ENCODE measurements at regions not wholly inside any gene's neighbourhood (a gene's known extent, or its start where the extent isn't known, plus 50 kb on each side); places are given as distances from the start of the nearest gene placed in this dataset.

DNA sequence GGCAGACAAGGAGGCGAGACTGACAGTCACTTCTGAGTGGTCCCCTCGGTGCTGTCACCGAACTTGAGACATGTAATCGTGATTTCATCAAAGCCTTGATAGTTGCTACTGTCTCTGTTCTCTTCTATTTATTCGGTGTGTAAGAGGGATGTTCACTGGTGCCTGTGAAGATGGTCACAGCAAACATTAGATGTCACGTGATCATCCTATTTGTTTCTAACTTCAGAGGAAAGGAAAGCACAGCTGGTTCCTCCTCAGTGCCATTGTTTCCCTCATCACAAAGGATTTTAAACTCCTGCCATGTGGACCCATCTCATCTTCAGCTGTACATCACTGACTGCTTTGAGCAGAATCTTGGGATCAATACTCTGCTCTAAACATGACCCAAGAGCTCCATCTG lies 73.1 kb upstream of the CLMP start:
- WGBS, 2 experiments (ENCODE audit: insufficient coverage in 1 of 2, insufficient read length in 1 of 2): 83 to 86% methylated on average over 6 of the region's 6 CpGs
- Histone ChIP-seq H3K27ac (ENCODE audit: low read depth, low read length) (no peak overlapping the region), H3K9ac (ENCODE audit: extremely low read depth, low read length, poor library complexity, severe bottlenecking) (no peak overlapping the region), H3K36me3 (ENCODE audit: control insufficient read depth, insufficient read depth, low read length) (no peaks in the 10 kb centered on the region), H3K4me3 (ENCODE audit: low read length) (no peak overlapping the region), H3K9me3 (ENCODE audit: control insufficient read depth, low read length) (no peaks in the 10 kb centered on the region), H3K27me3 (ENCODE audit: control insufficient read depth, insufficient read depth, low read length, poor library complexity, severe bottlenecking) (peaks cover 9% of the 10 kb centered on the region), H3K4me1 (ENCODE audit: control insufficient read depth, insufficient read depth, low read length) (peaks cover 5% of the 10 kb centered on the region)
- TF ChIP-seq, protein P1, sequence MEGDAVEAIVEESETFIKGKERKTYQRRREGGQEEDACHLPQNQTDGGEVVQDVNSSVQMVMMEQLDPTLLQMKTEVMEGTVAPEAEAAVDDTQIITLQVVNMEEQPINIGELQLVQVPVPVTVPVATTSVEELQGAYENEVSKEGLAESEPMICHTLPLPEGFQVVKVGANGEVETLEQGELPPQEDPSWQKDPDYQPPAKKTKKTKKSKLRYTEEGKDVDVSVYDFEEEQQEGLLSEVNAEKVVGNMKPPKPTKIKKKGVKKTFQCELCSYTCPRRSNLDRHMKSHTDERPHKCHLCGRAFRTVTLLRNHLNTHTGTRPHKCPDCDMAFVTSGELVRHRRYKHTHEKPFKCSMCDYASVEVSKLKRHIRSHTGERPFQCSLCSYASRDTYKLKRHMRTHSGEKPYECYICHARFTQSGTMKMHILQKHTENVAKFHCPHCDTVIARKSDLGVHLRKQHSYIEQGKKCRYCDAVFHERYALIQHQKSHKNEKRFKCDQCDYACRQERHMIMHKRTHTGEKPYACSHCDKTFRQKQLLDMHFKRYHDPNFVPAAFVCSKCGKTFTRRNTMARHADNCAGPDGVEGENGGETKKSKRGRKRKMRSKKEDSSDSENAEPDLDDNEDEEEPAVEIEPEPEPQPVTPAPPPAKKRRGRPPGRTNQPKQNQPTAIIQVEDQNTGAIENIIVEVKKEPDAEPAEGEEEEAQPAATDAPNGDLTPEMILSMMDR (conservative IDR thresholded peaks at IDR 0.05): no peak
- H3K4me1 Mint-ChIP-seq: peaks cover 16% of the 10 kb centered on the region
- H3K9me3 Mint-ChIP-seq: no peaks in the 10 kb centered on the region
- no peaks in the 10 kb centered on the region for H3K36me3 Mint-ChIP-seq (ENCODE audit: low read depth)
- DNase-seq: no peak
- H3K27me3 Mint-ChIP-seq (ENCODE audit: insufficient read depth): peaks cover 12% of the 10 kb centered on the region
- no peak overlapping the region for H3K4me3 Mint-ChIP-seq
- H3K27ac Mint-ChIP-seq: no peak overlapping the region

DNA sequence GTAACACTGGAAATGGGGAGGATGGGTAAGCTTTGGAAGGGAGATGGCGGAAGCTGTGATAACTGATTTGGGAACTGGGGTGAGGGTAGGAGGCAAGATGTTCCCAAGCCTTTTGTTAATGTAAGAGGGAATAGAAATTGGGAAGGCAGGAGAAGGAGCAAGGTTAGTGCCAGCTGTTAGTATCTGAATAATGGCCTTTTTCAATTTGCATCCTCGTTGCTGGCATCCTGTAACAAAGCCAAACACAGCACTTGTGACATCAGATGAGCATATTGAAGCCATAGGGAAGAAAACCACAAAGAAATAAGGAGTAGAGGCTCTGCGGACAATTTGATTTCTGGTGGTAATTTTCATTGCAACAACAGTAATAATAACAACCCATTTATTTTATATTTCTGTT lies 70.9 kb upstream of the CLMP start:
- WGBS, 2 experiments (ENCODE audit: insufficient coverage in 1 of 2, insufficient read length in 1 of 2): 94% methylated on average over 3 of the region's 3 CpGs; no CpG with 5 or more reads in 1 of the 2 experiments
- TF ChIP-seq, protein P1 (conservative IDR thresholded peaks at IDR 0.05): no peak
- Mint-ChIP-seq H3K9me3 (no peaks in the 10 kb centered on the region), H3K4me1 (peaks cover 17% of the 10 kb centered on the region), H3K27me3 (ENCODE audit: insufficient read depth) (peaks cover 12% of the 10 kb centered on the region), H3K4me3 (no peak overlapping the region), H3K27ac (no peak overlapping the region), H3K36me3 (ENCODE audit: low read depth) (no peaks in the 10 kb centered on the region)
- no peak overlapping the region for H3K4me3 ChIP-seq (ENCODE audit: low read length)
- no peak overlapping the region for H3K9ac ChIP-seq (ENCODE audit: extremely low read depth, low read length, poor library complexity, severe bottlenecking)
- H3K4me1 ChIP-seq (ENCODE audit: control insufficient read depth, insufficient read depth, low read length): peaks cover 5% of the 10 kb centered on the region
- no peak overlapping the region for H3K27ac ChIP-seq (ENCODE audit: low read depth, low read length)
- H3K36me3 ChIP-seq (ENCODE audit: control insufficient read depth, insufficient read depth, low read length): no peaks in the 10 kb centered on the region
- peaks cover 9% of the 10 kb centered on the region for H3K27me3 ChIP-seq (ENCODE audit: control insufficient read depth, insufficient read depth, low read length, poor library complexity, severe bottlenecking)
- no peaks in the 10 kb centered on the region for H3K9me3 ChIP-seq (ENCODE audit: control insufficient read depth, low read length)
- no peak for DNase-seq

DNA sequence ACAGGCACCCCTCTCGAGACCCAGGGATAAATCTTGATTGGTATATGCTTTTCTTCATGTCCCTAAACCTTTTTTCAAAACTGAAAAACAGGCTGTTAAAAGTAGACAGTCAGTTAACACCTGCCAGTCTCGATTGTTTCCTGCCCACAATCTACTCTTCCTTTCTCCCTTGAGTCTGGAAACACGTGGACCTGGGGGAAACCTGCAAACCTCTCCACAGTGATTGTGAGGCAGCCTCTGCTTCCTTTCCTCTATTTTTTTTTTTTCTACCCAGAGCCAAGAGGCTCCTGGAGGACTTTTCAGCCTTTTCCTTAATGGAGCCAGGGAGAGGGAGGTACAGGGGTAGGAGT lies 69.4 kb upstream of the CLMP start:
- 82 to 100% methylated on average over 1 to 3 of the region's 3 CpGs for WGBS, 2 experiments (ENCODE audit: insufficient coverage in 1 of 2, insufficient read length in 1 of 2)
- Mint-ChIP-seq H3K27me3 (ENCODE audit: insufficient read depth) (peaks cover 12% of the 10 kb centered on the region), H3K36me3 (ENCODE audit: low read depth) (no peaks in the 10 kb centered on the region), H3K4me3 (no peak overlapping the region), H3K4me1 (peaks cover 17% of the 10 kb centered on the region), H3K9me3 (peaks cover 14% of the 10 kb centered on the region), H3K27ac (no peak overlapping the region)
- Histone ChIP-seq H3K4me3 (ENCODE audit: low read length) (no peak overlapping the region), H3K4me1 (ENCODE audit: control insufficient read depth, insufficient read depth, low read length) (peaks cover 5% of the 10 kb centered on the region), H3K27me3 (ENCODE audit: control insufficient read depth, insufficient read depth, low read length, poor library complexity, severe bottlenecking) (peaks cover 9% of the 10 kb centered on the region), H3K9me3 (ENCODE audit: control insufficient read depth, low read length) (peaks cover 12% of the 10 kb centered on the region), H3K27ac (ENCODE audit: low read depth, low read length) (no peak overlapping the region), H3K36me3 (ENCODE audit: control insufficient read depth, insufficient read depth, low read length) (no peaks in the 10 kb centered on the region), H3K9ac (ENCODE audit: extremely low read depth, low read length, poor library complexity, severe bottlenecking) (no peak overlapping the region)
- DNase-seq: no peak
- TF ChIP-seq, protein P1 (conservative IDR thresholded peaks at IDR 0.05): no peak

All from endodermal cell (in vitro differentiated cells).